ENCODE measurements at regions not wholly inside any gene's neighbourhood (a gene's known extent, or its start where the extent isn't known, plus 50 kb on each side); places are given as distances from the start of the nearest gene placed in this dataset.

DNA sequence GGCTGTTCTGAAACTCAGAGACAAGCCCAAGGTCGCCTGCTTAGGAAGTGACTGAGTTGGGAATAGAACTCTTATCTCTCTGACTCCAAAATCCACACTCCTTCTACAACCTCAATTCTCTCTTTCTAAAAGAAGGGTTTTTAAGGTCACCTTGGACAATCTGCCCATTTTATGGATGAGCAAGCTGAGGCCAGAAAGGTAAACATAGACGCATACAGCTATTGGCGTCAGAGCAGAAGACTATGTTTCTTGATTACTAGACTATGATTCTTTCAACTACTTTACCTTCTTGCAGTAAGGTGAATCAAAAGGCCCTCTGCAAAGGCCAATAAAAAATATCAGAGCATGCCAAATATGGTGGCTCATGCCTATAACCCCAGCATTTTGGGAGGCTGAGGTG lies 276.6 kb downstream of the CLIC5 start:
- TF ChIP-seq, protein P1, sequence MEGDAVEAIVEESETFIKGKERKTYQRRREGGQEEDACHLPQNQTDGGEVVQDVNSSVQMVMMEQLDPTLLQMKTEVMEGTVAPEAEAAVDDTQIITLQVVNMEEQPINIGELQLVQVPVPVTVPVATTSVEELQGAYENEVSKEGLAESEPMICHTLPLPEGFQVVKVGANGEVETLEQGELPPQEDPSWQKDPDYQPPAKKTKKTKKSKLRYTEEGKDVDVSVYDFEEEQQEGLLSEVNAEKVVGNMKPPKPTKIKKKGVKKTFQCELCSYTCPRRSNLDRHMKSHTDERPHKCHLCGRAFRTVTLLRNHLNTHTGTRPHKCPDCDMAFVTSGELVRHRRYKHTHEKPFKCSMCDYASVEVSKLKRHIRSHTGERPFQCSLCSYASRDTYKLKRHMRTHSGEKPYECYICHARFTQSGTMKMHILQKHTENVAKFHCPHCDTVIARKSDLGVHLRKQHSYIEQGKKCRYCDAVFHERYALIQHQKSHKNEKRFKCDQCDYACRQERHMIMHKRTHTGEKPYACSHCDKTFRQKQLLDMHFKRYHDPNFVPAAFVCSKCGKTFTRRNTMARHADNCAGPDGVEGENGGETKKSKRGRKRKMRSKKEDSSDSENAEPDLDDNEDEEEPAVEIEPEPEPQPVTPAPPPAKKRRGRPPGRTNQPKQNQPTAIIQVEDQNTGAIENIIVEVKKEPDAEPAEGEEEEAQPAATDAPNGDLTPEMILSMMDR (IDR thresholded peaks at IDR 0.05): no peak
- TF ChIP-seq POLR2AphosphoS5 (IDR thresholded peaks at IDR 0.05): no peak
